ENCODE measurements at regions not wholly inside any gene's neighbourhood (a gene's known extent, or its start where the extent isn't known, plus 50 kb on each side); places are given as distances from the start of the nearest gene placed in this dataset.
"Not testable (repeated sequence)": the region's sequence is repeated elsewhere in the genome, so short reads cannot be mapped to it uniquely, and the experiment has no call there.

GRCh38 chr6:144439016-144439415 lies 153.9 kb downstream of the UTRN start:
- intact Hi-C loops (cut with micrococcal nuclease; ENCODE audit: unreplicated experiment), result no loop called here
- no peak for TF ChIP-seq REST (IDR thresholded peaks at IDR 0.05; ENCODE audit: insufficient read depth in 1 of 2, low read depth in 2 of 2, low read length in 1 of 2)
- ChIA-PET POLR2A (no interaction called here), CTCF (no interaction called here)
- 0 out of 2 replicates have a peak, but pooled peaks cover 3% of the 10 kb centered on the region for H3K4me1 ChIP-seq (ENCODE audit: control insufficient read depth, insufficient read depth, low read length)
- no peaks in the 10 kb centered on the region for H3K27me3 ChIP-seq (ENCODE audit: control insufficient read depth, insufficient read depth, low read length)
- in situ Hi-C loops (cut with HindIII; ENCODE audit: low pct_unique_long_range_greater_than_20kb, low sequenced_read_pairs), result no loop called here
- peaks cover 9% of the 10 kb centered on the region for H3K36me3 ChIP-seq (ENCODE audit: control insufficient read depth, insufficient read depth, low read length)
- BruUV-seq (replicated peaks), result no TSS peak
- H3K4me3 ChIP-seq (ENCODE audit: low read depth in 2 of 2, low read length in 2 of 2), result no peak overlapping the region
- no peak for ATAC-seq
- peaks cover 2% of the 10 kb centered on the region; the same call in 1 of the 2 replicates for H3K9me3 ChIP-seq (ENCODE audit: control insufficient read depth, insufficient read depth, low read depth, low read length)
- DNase-seq (ENCODE audit: low read depth, low spot score), result no peak
- no peak overlapping the region for H3K27ac ChIP-seq (ENCODE audit: low read length)

GRCh38 chr6:144441801-144442200 lies 156.7 kb downstream of the UTRN start:
- H3K4me1 ChIP-seq (ENCODE audit: control insufficient read depth, insufficient read depth, low read length); POLR2A ChIA-PET: not testable (repeated sequence)

GRCh38 chr6:144443157-144443556 lies 158.0 kb downstream of the UTRN start:
- CTCF ChIA-PET, result no interaction called here

More at GRCh38 chr6:144441801-144442200, 156.7 kb downstream of the UTRN start:
- peaks cover 13% of the 10 kb centered on the region for H3K36me3 ChIP-seq (ENCODE audit: control insufficient read depth, insufficient read depth, low read length)
- H3K27ac ChIP-seq (ENCODE audit: low read length); CTCF ChIA-PET; DNase-seq (ENCODE audit: low read depth, low spot score); in situ Hi-C loops (cut with HindIII; ENCODE audit: low pct_unique_long_range_greater_than_20kb, low sequenced_read_pairs); intact Hi-C loops (cut with micrococcal nuclease; ENCODE audit: unreplicated experiment); H3K4me3 ChIP-seq (ENCODE audit: low read depth in 2 of 2, low read length in 2 of 2); BruUV-seq (replicated peaks); H3K9me3 ChIP-seq (ENCODE audit: control insufficient read depth, insufficient read depth, low read depth, low read length); ATAC-seq; H3K27me3 ChIP-seq (ENCODE audit: control insufficient read depth, insufficient read depth, low read length): not testable (repeated sequence)

More at GRCh38 chr6:144443157-144443556, 158.0 kb downstream of the UTRN start:
- intact Hi-C loops (cut with micrococcal nuclease; ENCODE audit: unreplicated experiment), result no loop called here
- in situ Hi-C loops (cut with HindIII; ENCODE audit: low pct_unique_long_range_greater_than_20kb, low sequenced_read_pairs), result no loop called here
- no peak for TF ChIP-seq TCF7L2 (IDR thresholded peaks at IDR 0.05; ENCODE audit: low read depth, low read length)
- no peak for TF ChIP-seq POLR2AphosphoS5 (IDR thresholded peaks at IDR 0.05; ENCODE audit: low read depth, low read length)
- TF ChIP-seq CTCF (IDR thresholded peaks at IDR 0.05), result no peak
- TF ChIP-seq SIN3A (IDR thresholded peaks at IDR 0.05; ENCODE audit: borderline replicate concordance, insufficient read depth, low read depth, low read length), result no peak
- no peak for TF ChIP-seq REST (IDR thresholded peaks at IDR 0.05; ENCODE audit: insufficient read depth in 1 of 2, low read depth in 2 of 2, low read length in 1 of 2)
- no peak overlapping the region for H3K27ac ChIP-seq (ENCODE audit: low read length)
- H3K9me3 ChIP-seq (ENCODE audit: control insufficient read depth, insufficient read depth, low read depth, low read length), result peaks cover 2% of the 10 kb centered on the region; the same call in 1 of the 2 replicates
- BruUV-seq (replicated peaks), result no TSS peak
- POLR2A ChIA-PET, result interaction anchor here (0.7 kb wide), 1 partner anchor 411 kb away, joined by 4 read pairs; no protein-coding TSS in a partner anchor
- peaks cover 13% of the 10 kb centered on the region for H3K36me3 ChIP-seq (ENCODE audit: control insufficient read depth, insufficient read depth, low read length)
- no peak overlapping the region for H3K4me3 ChIP-seq (ENCODE audit: low read depth in 2 of 2, low read length in 2 of 2)
- peaks cover 3% of the 10 kb centered on the region; the same call in 1 of the 2 replicates for H3K4me1 ChIP-seq (ENCODE audit: control insufficient read depth, insufficient read depth, low read length)
- no peak for ATAC-seq
- DNase-seq (ENCODE audit: low read depth, low spot score), result no peak
- H3K27me3 ChIP-seq (ENCODE audit: control insufficient read depth, insufficient read depth, low read length), result no peaks in the 10 kb centered on the region
